MM.1S (cell line): ENCODE measurements at regions not wholly inside any gene's neighbourhood (a gene's known extent, or its start where the extent isn't known, plus 50 kb on each side); places are given as distances from the start of the nearest gene placed in this dataset.

Experiments used
- EZH2 ChIP-seq: fragments of 300-600 bp; sonication (generic); optimal IDR thresholded peaks from 2 replicates; pipeline ENCODE3; 2017; ENCODE audit warnings: low read depth, mild to moderate bottlenecking, antibody characterized with exemption, low read length, mixed read lengths
- TF ChIP-seq, protein P1 (sequence below): fragments of 300-600 bp; sonication (generic); IDR thresholded peaks from 2 replicates; pipeline ENCODE4 v1.5.1; 2016; ENCODE audit warnings: antibody characterized with exemption, low read length, mixed read lengths

- TF ChIP-seq, protein P1, sequence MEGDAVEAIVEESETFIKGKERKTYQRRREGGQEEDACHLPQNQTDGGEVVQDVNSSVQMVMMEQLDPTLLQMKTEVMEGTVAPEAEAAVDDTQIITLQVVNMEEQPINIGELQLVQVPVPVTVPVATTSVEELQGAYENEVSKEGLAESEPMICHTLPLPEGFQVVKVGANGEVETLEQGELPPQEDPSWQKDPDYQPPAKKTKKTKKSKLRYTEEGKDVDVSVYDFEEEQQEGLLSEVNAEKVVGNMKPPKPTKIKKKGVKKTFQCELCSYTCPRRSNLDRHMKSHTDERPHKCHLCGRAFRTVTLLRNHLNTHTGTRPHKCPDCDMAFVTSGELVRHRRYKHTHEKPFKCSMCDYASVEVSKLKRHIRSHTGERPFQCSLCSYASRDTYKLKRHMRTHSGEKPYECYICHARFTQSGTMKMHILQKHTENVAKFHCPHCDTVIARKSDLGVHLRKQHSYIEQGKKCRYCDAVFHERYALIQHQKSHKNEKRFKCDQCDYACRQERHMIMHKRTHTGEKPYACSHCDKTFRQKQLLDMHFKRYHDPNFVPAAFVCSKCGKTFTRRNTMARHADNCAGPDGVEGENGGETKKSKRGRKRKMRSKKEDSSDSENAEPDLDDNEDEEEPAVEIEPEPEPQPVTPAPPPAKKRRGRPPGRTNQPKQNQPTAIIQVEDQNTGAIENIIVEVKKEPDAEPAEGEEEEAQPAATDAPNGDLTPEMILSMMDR: no peak
- TF ChIP-seq EZH2: no peak
Measured at GRCh38 chr2:19232312-19232711, 126.1 kb downstream of the OSR1 start.
